ENCODE measurements at regions not wholly inside any gene's neighbourhood (a gene's known extent, or its start where the extent isn't known, plus 50 kb on each side); places are given as distances from the start of the nearest gene placed in this dataset.

GRCh38 chr6:78594668-78595066 is 272.7 kb upstream of the IRAK1BP1 start:
- TF ChIP-seq CTBP1 (IDR thresholded peaks at IDR 0.05; ENCODE audit: borderline replicate concordance): no peak
- TF ChIP-seq BHLHE40 (IDR thresholded peaks at IDR 0.05; ENCODE audit: borderline replicate concordance): no peak
- TF ChIP-seq TARDBP (IDR thresholded peaks at IDR 0.05): no peak
- no peak for TF ChIP-seq ELF4 (IDR thresholded peaks at IDR 0.05)
